ENCODE measurements at regions not wholly inside any gene's neighbourhood (a gene's known extent, or its start where the extent isn't known, plus 50 kb on each side); places are given as distances from the start of the nearest gene placed in this dataset.

- TF ChIP-seq, protein P1, sequence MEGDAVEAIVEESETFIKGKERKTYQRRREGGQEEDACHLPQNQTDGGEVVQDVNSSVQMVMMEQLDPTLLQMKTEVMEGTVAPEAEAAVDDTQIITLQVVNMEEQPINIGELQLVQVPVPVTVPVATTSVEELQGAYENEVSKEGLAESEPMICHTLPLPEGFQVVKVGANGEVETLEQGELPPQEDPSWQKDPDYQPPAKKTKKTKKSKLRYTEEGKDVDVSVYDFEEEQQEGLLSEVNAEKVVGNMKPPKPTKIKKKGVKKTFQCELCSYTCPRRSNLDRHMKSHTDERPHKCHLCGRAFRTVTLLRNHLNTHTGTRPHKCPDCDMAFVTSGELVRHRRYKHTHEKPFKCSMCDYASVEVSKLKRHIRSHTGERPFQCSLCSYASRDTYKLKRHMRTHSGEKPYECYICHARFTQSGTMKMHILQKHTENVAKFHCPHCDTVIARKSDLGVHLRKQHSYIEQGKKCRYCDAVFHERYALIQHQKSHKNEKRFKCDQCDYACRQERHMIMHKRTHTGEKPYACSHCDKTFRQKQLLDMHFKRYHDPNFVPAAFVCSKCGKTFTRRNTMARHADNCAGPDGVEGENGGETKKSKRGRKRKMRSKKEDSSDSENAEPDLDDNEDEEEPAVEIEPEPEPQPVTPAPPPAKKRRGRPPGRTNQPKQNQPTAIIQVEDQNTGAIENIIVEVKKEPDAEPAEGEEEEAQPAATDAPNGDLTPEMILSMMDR (conservative IDR thresholded peaks at IDR 0.05; ENCODE audit: low read depth, low read length) = no peak
- no peak for DNase-seq (ENCODE audit: low read depth)
- H3K4me3 ChIP-seq (ENCODE audit: low read depth, low read length) = no peak overlapping the region
These were observed 240.3 kb upstream of the GAS1 start for GRCh38 chr9:87187656-87188055.

GRCh38 chr9:87189006-87189405, 241.7 kb upstream of the GAS1 start:
- H3K4me3 ChIP-seq (ENCODE audit: low read depth, low read length) = no peak overlapping the region
- TF ChIP-seq, protein P1 (conservative IDR thresholded peaks at IDR 0.05; ENCODE audit: low read depth, low read length) = no peak
- DNase-seq (ENCODE audit: low read depth) = peak; percentile 63

DNA sequence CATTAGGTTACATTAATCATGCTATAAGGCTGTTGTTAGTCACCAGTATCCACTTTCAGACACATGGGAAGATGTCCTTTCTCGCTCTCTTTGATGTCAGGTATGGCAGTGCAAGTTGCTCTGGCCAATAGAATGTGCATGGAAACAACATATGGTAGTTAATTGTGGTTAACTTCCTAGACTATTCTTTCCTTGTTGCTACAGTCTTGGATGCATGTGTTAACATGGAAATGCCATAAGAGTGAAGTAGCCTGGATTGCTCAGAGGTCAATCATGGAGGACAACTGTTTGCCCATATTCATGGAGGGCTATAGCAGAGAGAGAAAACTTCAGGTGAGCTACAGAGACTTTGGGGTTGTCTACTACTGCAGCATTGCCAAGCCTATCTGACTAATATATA, 245.8 kb upstream of the GAS1 start:
- DNase-seq (ENCODE audit: low read depth) = no peak
- TF ChIP-seq, protein P1 (conservative IDR thresholded peaks at IDR 0.05; ENCODE audit: low read depth, low read length) = no peak
- H3K4me3 ChIP-seq (ENCODE audit: low read depth, low read length) = no peak overlapping the region

DNA sequence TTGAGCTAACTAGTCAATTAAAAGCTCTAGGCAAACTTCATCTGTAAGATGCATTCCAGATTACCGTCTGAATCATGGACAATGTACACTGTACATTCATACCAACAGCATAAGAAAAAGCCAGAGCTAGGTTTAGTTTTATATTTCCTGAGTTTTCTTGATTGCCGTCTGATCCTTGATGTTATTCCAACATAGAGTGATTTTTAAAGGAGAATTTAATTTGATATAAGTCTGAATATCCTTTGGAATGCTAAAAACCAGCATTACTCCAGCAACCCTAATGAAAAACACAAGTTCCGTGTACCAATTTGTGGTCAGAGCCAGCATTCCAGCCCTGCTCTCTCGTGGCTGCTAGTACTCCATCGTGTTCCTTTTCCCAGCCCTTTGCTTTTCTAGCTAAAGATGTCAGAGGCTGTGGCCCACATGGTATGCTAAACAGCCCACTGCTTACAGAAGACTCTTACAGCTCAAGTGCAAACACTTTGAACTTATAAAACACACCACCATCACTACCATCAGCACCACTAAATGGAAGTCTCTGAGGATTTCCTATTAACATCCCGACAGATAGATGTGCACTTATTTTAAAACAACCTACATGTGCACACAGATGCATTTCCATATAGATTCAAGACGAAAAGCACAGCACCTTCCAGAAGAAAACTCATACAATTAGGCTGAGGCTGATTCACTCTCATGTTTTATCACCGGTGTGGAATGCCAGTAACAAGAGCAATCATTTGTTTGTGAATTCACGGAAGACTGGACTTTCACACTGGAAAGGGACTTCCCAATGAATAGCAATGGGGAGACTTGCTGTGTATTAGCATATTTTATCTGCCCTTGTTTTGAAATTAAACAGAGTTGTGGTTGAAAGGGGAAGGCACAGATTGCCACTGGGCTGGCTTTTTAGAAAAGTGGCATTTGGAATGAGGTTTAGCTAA, 246.9 kb upstream of the GAS1 start:
- peak; percentile 97 for DNase-seq (ENCODE audit: low read depth)
- TF ChIP-seq, protein P1 (conservative IDR thresholded peaks at IDR 0.05; ENCODE audit: low read depth, low read length) = peak; percentile 8
- H3K4me3 ChIP-seq (ENCODE audit: low read depth, low read length) = no peak overlapping the region

- DNase-seq (ENCODE audit: low read depth) = no peak
- TF ChIP-seq, protein P1 (conservative IDR thresholded peaks at IDR 0.05; ENCODE audit: low read depth, low read length) = no peak
- no peak overlapping the region for H3K4me3 ChIP-seq (ENCODE audit: low read depth, low read length)
These were observed 248.0 kb upstream of the GAS1 start for GRCh38 chr9:87195306-87195705.

DNA sequence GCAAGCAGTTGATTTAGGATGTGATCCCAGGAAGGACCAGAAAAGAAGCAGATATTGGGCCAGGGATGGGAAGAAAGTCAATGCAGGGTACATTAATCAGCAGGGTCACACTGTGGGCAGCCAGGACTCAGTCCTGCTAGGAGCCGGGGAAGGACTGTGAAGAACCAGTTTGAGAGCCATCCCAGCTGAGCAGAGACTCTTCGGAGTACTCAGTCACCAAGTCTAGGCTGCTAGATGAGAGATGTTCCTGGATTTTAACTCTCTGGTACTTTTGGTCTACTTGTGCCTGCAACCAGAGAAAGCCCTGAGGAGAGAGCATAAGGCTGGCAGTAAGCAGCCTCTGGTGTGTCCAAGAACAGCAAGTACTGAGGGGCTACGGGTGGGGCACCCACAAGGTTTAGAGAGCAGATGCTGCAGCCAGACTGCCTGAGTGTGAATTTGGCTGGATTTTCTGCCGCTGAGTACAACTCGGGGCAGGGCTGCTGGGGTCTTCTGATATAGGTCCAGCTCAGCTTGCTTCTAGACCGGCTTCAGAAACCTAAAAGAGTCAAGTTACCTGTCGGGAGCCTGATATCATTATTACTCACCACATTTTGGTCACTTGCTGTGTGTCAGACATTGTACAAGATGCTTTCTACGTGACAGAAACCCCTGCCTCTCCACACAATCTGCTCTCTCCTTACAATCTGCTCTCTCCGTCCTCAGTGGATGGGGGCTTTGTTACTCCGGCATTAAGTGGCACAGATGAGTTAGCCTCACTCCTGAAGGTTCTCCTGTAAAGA, 250.2 kb upstream of the GAS1 start:
- TF ChIP-seq, protein P1 (conservative IDR thresholded peaks at IDR 0.05; ENCODE audit: low read depth, low read length) = no peak
- no peak for DNase-seq (ENCODE audit: low read depth)

More for the DNA sequence above, 250.2 kb upstream of the GAS1 start:
- no peak overlapping the region for H3K4me3 ChIP-seq (ENCODE audit: low read depth, low read length)

Measured in choroid plexus epithelial cell (primary cell).